SK-MEL-5 (cell line): ENCODE measurements at regions not wholly inside any gene's neighbourhood (a gene's known extent, or its start where the extent isn't known, plus 50 kb on each side); places are given as distances from the start of the nearest gene placed in this dataset.
A peak's percentile ranks its signal among the peaks of the same experiment; 100 is the strongest.

Source experiments
- DNase-seq: peaks from one replicate; pipeline ENCODE4 v3.0.0-alpha.2; 2016; ENCODE audit warnings: low read depth, low spot score
- in situ Hi-C: cut with HindIII; loops from 2 replicates; pipeline ENCODE4 v1.10.0; 2016; ENCODE audit warnings: low sequenced_read_pairs, high pct_unique_total_duplicates, low pct_unique_long_range_greater_than_20kb

DNA sequence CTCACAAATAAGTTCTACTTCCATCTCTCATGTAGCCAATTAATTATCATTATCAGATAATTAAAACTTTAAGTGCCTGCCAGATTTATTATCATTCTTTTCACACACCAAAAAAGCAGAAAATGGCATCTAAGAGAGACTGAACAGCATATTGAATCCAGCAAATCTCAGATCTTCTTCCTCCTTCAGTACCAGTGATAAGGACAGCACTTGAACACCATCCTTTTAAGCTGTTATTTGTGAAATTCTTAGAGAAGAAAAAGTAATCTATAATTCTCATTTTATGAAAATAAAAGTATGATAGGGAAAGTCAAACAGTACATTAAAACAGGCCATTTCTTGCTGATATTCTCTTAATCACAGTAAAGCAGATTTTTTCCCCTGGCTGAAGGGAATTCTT lies 104.5 kb downstream of the ELAPOR2 start:
- DNase-seq, result no peak
- in situ Hi-C loops, result no loop called here

DNA sequence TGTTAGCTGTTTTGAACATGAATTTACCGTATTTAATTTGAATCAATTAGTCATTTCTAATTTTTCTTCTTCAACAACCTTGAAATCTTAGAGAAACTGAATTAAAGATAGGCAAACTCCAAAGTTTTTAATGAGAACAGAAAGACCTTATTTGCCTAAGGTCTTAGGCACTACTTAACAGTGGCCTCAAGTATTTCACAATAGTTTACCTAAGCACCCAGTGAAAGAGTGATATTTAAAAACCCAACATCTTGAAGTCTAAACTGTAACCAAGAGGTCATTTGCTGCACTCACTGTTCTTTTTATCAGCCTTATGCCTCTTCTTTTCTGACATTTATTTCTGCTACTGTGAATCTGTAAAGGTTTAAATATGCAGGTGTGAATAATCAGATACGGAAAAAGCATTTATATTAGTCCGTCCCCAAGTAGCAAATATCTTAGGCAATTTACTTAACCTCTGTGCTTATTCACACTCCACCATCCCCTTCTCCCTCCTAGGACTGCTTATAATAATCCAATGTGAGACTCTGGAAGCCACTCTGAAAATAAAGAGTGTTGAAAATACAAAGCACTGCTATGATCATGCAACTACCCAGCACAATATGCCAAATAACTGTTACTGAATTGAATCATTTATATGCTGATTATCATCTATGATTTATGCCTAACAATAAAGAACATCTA lies 105.7 kb downstream of the ELAPOR2 start:
- no peak for DNase-seq
- in situ Hi-C loops, result no loop called here

- in situ Hi-C loops, result no loop called here
- DNase-seq, result no peak
Observed at GRCh38 chr7:86953219-86953618, 106.2 kb downstream of the ELAPOR2 start.

- in situ Hi-C loops, result no loop called here
- DNase-seq, result no peak
Observed at GRCh38 chr7:86951895-86952294, 107.6 kb downstream of the ELAPOR2 start.

- in situ Hi-C loops, result no loop called here
- no peak for DNase-seq
Observed at GRCh38 chr7:86950944-86951343, 108.5 kb downstream of the ELAPOR2 start.

DNA sequence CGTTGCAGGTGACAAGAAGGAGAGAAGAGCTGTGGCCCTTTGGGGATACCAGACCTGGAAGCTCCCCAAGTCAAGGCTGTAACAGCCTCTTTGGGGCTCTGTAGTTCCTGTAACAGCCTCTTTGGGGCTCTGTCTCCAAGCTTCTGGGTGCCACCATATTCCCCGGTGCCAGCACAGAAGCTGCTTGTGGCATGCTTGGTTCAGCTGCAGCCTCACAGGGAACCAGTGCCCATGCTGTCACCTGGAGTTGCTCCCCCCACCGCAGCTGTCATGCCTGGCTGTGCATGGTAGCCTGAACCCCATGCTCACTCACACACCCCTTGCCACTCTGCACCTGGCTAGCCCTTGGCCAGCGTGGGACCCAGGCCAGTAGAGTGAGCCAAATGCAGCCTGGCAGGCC lies 109.1 kb downstream of the ELAPOR2 start:
- in situ Hi-C loops, result no loop called here
- no peak for DNase-seq

DNA sequence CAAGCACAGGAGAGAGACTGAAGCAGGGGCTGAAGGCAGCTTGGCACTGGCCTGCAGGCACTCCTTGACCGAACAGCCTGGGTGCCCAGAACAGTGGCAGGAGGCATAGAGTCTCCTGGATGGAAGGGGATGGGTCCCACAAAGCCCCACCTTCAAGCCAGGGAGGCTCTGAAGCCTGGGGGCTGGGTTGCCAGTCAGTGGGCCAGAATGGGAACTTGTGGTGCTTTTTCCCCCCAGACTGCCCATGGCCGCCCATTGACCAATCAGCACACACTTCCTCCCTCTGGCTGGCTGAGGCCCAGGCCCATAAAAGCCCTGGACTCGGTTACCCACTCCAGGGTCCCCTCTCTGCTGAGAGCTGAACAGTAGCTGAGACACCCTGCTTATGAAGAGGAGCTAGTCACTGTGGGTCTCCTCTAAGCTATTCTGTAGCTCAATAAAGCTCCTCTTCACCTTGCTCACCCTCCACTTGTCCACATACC lies 109.6 kb downstream of the ELAPOR2 start:
- in situ Hi-C loops, result no loop called here
- no peak for DNase-seq

DNA sequence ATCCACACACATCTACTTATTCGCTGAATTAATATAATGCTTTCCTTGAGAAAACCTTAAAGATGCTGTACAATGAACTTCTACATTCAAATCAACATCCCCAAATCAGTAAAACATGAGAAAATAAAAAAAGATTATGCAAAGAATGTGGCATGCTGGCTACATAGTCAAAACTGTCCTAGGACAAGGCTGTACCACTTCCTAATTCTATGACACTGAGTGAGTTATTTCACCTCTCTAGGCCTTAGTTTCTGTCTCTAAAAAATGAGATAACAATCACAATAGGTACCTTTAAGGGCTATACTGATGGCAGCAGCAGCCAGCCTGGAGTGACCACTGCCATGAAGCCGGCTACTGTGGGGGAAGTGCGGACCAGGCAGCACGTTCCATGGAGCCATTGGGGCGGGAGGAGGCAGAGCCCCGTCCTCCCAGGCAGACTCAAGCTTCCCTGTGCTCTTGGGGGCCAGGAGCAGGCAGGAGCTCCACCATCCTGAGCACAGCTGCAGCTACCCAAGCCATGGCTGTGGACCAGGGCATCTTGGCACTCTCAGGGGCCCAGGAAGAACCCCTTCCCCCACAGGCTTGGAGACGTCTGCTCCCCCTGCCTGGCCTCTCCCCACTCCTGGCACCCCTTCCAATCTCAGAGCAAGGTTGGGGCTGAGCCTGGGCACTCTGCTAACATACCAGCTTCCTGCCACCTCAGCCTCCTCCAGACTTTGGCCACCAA lies 110.2 kb downstream of the ELAPOR2 start:
- in situ Hi-C loops, result no loop called here
- DNase-seq, result no peak

GRCh38 chr7:86947929-86948328 lies 111.5 kb downstream of the ELAPOR2 start:
- in situ Hi-C loops, result no loop called here
- no peak for DNase-seq

GRCh38 chr7:86943447-86943846 lies 116.0 kb downstream of the ELAPOR2 start:
- in situ Hi-C loops, result no loop called here

GRCh38 chr7:86942995-86943394 lies 116.5 kb downstream of the ELAPOR2 start:
- in situ Hi-C loops, result no loop called here
- DNase-seq, result no peak

More at GRCh38 chr7:86943447-86943846, 116.0 kb downstream of the ELAPOR2 start:
- DNase-seq, result no peak

DNA sequence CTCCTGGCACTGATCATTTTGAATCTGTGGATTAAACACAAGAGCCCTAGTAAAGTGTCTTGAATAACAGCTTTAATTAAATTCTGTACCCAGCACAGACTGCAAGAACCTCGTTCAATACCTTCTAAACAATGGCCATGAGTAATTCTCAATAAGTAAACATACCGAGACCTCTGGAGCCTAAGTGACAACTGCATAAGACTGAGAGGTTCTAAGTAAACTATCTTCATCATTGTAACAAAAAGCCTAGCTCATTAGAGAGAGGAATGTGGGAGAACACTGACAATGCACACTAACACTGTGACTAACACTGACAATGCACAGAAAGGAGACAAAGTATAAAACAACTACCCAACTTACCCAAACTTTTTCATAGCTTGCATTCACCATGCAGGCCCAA lies 117.4 kb downstream of the ELAPOR2 start:
- in situ Hi-C loops, result no loop called here
- DNase-seq, result no peak

- in situ Hi-C loops, result no loop called here
Observed at GRCh38 chr7:86939197-86939814, 120.1 kb downstream of the ELAPOR2 start.

GRCh38 chr7:86937363-86937878 lies 122.0 kb downstream of the ELAPOR2 start:
- no peak for DNase-seq
- in situ Hi-C loops, result no loop called here

More at GRCh38 chr7:86939197-86939814, 120.1 kb downstream of the ELAPOR2 start:
- DNase-seq, result peak; percentile 89

DNA sequence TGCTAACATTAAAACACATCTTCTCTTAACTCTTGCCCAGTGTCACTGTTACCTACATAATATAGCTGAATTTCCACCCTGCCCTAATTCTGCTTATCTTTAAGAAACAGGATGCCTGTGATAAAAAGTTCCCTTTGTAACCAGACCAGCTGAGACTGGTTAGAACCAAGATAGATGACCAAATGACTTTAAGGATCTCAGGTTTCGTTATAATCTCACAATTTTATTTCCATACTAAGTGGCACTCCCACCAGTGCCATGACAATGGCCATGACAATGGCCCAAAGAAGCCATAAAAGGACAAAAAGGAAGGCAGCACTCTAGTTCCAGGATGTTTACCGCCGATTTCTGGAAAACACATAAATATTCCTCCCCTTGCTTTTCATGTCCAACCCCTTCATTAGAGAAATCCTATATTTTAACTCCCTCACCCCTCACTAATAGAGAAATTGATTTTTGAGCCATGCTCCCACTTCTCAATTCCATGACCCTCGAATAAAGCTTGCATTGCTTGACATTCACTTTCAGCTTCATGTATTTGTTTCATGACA lies 126.1 kb downstream of the ELAPOR2 start:
- DNase-seq, result no peak
- in situ Hi-C loops, result no loop called here

DNA sequence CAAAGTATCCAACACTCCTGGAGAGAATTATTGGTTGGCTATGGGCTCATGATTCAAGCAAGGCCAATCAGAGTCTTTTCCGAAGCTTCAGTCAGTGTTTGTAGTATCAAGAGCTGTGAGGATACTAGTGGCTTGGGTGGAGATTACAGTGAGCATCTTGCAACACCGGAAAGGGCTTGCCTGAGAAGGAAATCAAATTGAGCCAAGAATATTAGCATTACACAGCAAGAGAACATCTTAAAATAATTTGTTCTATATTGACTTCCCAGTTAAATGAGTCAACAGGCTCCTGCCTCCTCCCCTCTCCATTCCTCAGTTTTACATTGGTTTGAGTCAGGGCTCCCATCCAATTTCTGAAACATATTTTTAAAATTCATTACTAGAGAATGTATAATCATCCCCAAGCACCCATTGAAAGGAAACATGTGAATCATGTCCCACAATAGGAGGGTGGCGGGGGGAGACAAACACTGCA lies 127.4 kb downstream of the ELAPOR2 start:
- DNase-seq, result peak; percentile 15
- in situ Hi-C loops, result no loop called here

GRCh38 chr7:86931439-86931838 lies 128.0 kb downstream of the ELAPOR2 start:
- DNase-seq, result no peak
- in situ Hi-C loops, result no loop called here
